ENCODE measurements at regions not wholly inside any gene's neighbourhood (a gene's known extent, or its start where the extent isn't known, plus 50 kb on each side); places are given as distances from the start of the nearest gene placed in this dataset.

DNA sequence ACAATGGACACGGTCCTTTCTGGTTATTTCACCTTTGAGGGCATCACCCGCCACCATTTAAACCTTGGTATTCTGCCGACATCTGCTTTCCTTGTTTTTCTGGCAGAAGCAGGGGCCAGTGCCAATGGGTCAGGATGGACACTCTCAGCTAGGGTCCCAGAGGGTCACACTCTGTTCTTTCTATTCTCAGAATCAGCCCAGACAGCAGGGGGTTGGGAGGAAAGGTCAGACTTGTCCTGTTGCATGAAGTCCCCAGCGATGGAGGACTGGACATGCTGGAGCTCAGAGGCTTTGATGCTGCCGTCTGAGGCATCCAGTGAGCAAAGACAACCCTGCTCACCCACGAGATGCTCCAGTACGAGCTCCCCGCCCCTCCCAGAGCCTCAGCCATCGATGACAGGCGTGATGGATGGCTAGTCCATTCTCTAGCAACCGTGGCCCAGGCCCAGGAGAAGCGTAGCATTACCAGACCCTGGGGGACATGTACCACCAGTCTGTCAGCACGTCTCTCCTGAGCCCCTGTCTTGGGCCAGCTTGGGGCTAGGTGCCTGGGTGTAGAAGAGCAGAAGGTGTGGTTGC is 62.0 kb downstream of the FOXL1 start:
- TF ChIP-seq CTCF (IDR thresholded peaks at IDR 0.05; ENCODE audit: borderline replicate concordance, extremely low read depth, low read length, poor library complexity, severe bottlenecking) (no peak), EZH2 (IDR thresholded peaks at IDR 0.05; ENCODE audit: borderline replicate concordance, low read depth, low read length, severe bottlenecking) (no peak)
